H1 (cell line): ENCODE measurements at regions not wholly inside any gene's neighbourhood (a gene's known extent, or its start where the extent isn't known, plus 50 kb on each side); places are given as distances from the start of the nearest gene placed in this dataset.

Source experiments
- CTCF ChIA-PET: fragments of 300-600 bp; sonication (Branson Sonifier 250); formaldehyde crosslinking; loops from one replicate; lab custom pipeline; 2021; ENCODE audit not compliant: partially characterized antibody; lab: Charles Lee
- POLR2A ChIA-PET: fragments of 300-600 bp; sonication (Branson Sonifier 250); formaldehyde crosslinking; loops from one replicate; lab custom pipeline; 2021; ENCODE audit warnings: inconsistent platforms; ENCODE audit not compliant: partially characterized antibody; lab: Charles Lee
- DNase-seq, 2 experiments: peaks; one replicate each; pipeline versions ENCODE4 v3.0.0 to v3.0.0-alpha.2; 2010 to 2022; ENCODE audit warnings: low spot score in 2 of 2, low read depth in 1 of 2, mixed read lengths in 1 of 2
- FAIRE-seq: peaks from 2 replicates; lab custom pipeline; 2011; peaks lifted over from hg19 to GRCh38; lab: Jason Lieb, UNC
- H2AFZ ChIP-seq: 2 replicates; pipeline ENCODE4 v1.8.1; 2012; ENCODE audit warnings: low read length, inconsistent platforms
- H2AK5ac ChIP-seq: 2 replicates; pipeline ENCODE4 v1.6.1; 2013; ENCODE audit warnings: low read depth, low read length
- H2BK120ac ChIP-seq: replicated peaks from 2 replicates; pipeline ENCODE3; 2013; ENCODE audit warnings: low read depth, low read length, inconsistent platforms
- H2BK12ac ChIP-seq: 2 replicates; pipeline ENCODE4 v1.6.1; 2013; ENCODE audit warnings: low read depth, low read length
- H2BK15ac ChIP-seq: 2 replicates; pipeline ENCODE4 v1.6.1; 2013; ENCODE audit warnings: low read length
- H2BK20ac ChIP-seq: 2 replicates; pipeline ENCODE4 v1.6.1; 2013; ENCODE audit warnings: low read length
- H2BK5ac ChIP-seq: 2 replicates; pipeline ENCODE4 v1.6.1; 2013; ENCODE audit warnings: low read depth, low read length
- H3K14ac ChIP-seq: 2 replicates; pipeline ENCODE4 v1.6.1; 2013; ENCODE audit warnings: inconsistent platforms; ENCODE audit not compliant: insufficient read length
- H3K18ac ChIP-seq: 2 replicates; pipeline ENCODE4 v1.6.1; 2013; ENCODE audit warnings: low read length; ENCODE audit errors: extremely low read depth
- H3K23ac ChIP-seq: 2 replicates; pipeline ENCODE4 v1.6.1; 2013; ENCODE audit warnings: inconsistent platforms; ENCODE audit not compliant: insufficient read length
- H3K23me2 ChIP-seq: 2 replicates; pipeline ENCODE4 v1.6.1; 2013; ENCODE audit warnings: low read depth, low read length
- H3K27ac ChIP-seq: 2 replicates; pipeline ENCODE4 v1.6.1; 2011; ENCODE audit warnings: low read depth, low read length, inconsistent platforms
- H3K27me3 ChIP-seq, 4 experiments: replicated peaks in 1 of 4; 1 replicate in 1 of 4; 2 replicates in 3 of 4; pipeline versions ENCODE4 v1.6.1 to v1.8.1; 2011 to 2013; ENCODE audit warnings: low read length in 3 of 4, mild to moderate bottlenecking in 3 of 4, inconsistent platforms in 2 of 4, mixed read lengths in 2 of 4, moderate library complexity in 1 of 4; ENCODE audit not compliant: control insufficient read depth in 3 of 4, insufficient read depth in 3 of 4; ENCODE audit errors: extremely low read depth in 1 of 4
- H3K36me3 ChIP-seq, 4 experiments: 2 replicates each; pipeline versions ENCODE4 v1.6.1 to v1.8.1; 2011 to 2013; ENCODE audit warnings: mild to moderate bottlenecking in 4 of 4, low read length in 3 of 4, moderate library complexity in 2 of 4, control low read depth in 1 of 4, inconsistent platforms in 1 of 4; ENCODE audit not compliant: insufficient read depth in 4 of 4, control insufficient read depth in 2 of 4
- H3K4ac ChIP-seq: replicated peaks from 2 replicates; pipeline ENCODE3; 2013; ENCODE audit warnings: low read length, low read depth, mixed read lengths, inconsistent platforms; ENCODE audit not compliant: insufficient read length
- H3K4me1 ChIP-seq, 4 experiments: replicated peaks in 1 of 4; 1 replicate in 1 of 4; 2 replicates in 3 of 4; pipeline versions ENCODE4 v1.6.1 to v1.8.1; 2011 to 2013; ENCODE audit warnings: low read length in 3 of 4, inconsistent platforms in 2 of 4, mixed read lengths in 1 of 4; ENCODE audit not compliant: insufficient read depth in 4 of 4, control insufficient read depth in 3 of 4
- H3K4me2 ChIP-seq, 2 experiments: 2 replicates each; pipeline versions ENCODE4 v1.6.1 to v1.8.1; 2011 to 2013; ENCODE audit warnings: low read depth in 2 of 2, low read length in 2 of 2, control low read depth in 1 of 2, inconsistent platforms in 1 of 2, mild to moderate bottlenecking in 1 of 2; ENCODE audit not compliant: insufficient read depth in 1 of 2
- H3K4me3 ChIP-seq, 4 experiments: fragments of 200-600, 300-600 bp in 1 of 4; sonication (generic), shearing (Covaris generic), sonication (Bioruptor Twin) in 1 of 4; 2 replicates each; pipeline versions ENCODE4 v1.5.1 to v1.8.1; 2011 to 2016; ENCODE audit warnings: low read length in 4 of 4, low read depth in 3 of 4, control low read depth in 2 of 4, inconsistent platforms in 2 of 4, mild to moderate bottlenecking in 2 of 4, mixed read lengths in 1 of 4, moderate library complexity in 1 of 4; ENCODE audit not compliant: insufficient read depth in 2 of 4; ENCODE audit errors: extremely low read depth in 1 of 4
- H3K56ac ChIP-seq: replicated peaks from 2 replicates; pipeline ENCODE3; 2013; ENCODE audit warnings: low read depth, mild to moderate bottlenecking, mixed read lengths, low read length, inconsistent platforms; ENCODE audit not compliant: insufficient read length
- H3K79me1 ChIP-seq: 2 replicates; pipeline ENCODE4 v1.6.1; 2013; ENCODE audit warnings: low read depth, low read length, control low read depth
- H3K79me2 ChIP-seq, 2 experiments: 2 replicates each; pipeline versions ENCODE4 v1.6.1 to v1.8.1; 2012 to 2013; ENCODE audit warnings: low read length in 2 of 2, mild to moderate bottlenecking in 2 of 2, inconsistent platforms in 1 of 2; ENCODE audit not compliant: insufficient read depth in 2 of 2, control insufficient read depth in 1 of 2
- H3K9ac ChIP-seq, 4 experiments: replicated peaks in 1 of 4; 1 replicate in 1 of 4; 2 replicates in 3 of 4; pipeline versions ENCODE4 v1.6.1 to v1.8.1; 2011 to 2013; ENCODE audit warnings: low read depth in 3 of 4, low read length in 3 of 4, control low read depth in 2 of 4, mild to moderate bottlenecking in 2 of 4, moderate library complexity in 2 of 4, inconsistent platforms in 1 of 4; ENCODE audit errors: extremely low read depth in 1 of 4
- H3K9me3 ChIP-seq, 2 experiments: 2 replicates each; pipeline versions ENCODE4 v1.6.1 to v1.8.1; 2012 to 2013; ENCODE audit warnings: mild to moderate bottlenecking in 2 of 2, moderate library complexity in 2 of 2, control low read depth in 1 of 2, inconsistent platforms in 1 of 2, low read depth in 1 of 2, low read length in 1 of 2, mixed read lengths in 1 of 2; ENCODE audit not compliant: insufficient read depth in 2 of 2
- H4K20me1 ChIP-seq, 2 experiments: replicated peaks in 1 of 2; 2 replicates each; pipeline versions ENCODE3 to v1.8.1; 2011 to 2013; ENCODE audit warnings: inconsistent platforms in 2 of 2, low read length in 2 of 2, mild to moderate bottlenecking in 1 of 2; ENCODE audit not compliant: insufficient read depth in 2 of 2, control insufficient read depth in 1 of 2
- H4K5ac ChIP-seq: 2 replicates; pipeline ENCODE4 v1.6.1; 2013; ENCODE audit warnings: low read length, low read depth, mixed read lengths, inconsistent platforms; ENCODE audit not compliant: insufficient read length
- H4K8ac ChIP-seq: 2 replicates; pipeline ENCODE4 v1.8.0; 2013; ENCODE audit warnings: mild to moderate bottlenecking, moderate library complexity, low read length, inconsistent platforms; ENCODE audit not compliant: insufficient read depth; ENCODE audit errors: extremely low read depth
- H4K91ac ChIP-seq: replicated peaks from 2 replicates; pipeline ENCODE3; 2013; ENCODE audit warnings: low read length, mixed read lengths, inconsistent platforms; ENCODE audit not compliant: insufficient read length
- TBP ChIP-seq: IDR thresholded peaks from 2 replicates; pipeline ENCODE4 v1.6.1; 2011; ENCODE audit warnings: low read depth, low read length, improper control_type of control experiment
- WGBS, 2 experiments: shearing (Covaris generic) in 1 of 2; methylation state at CpG; one replicate each; pipeline versions ENCODE4 v1.1.6 to v1.1.7; 2013 to 2015; ENCODE audit warnings: low lambda C conversion rate in 2 of 2, mixed read lengths in 2 of 2, inconsistent platforms in 1 of 2, low coverage in 1 of 2, missing lambda C conversion rate in 1 of 2; ENCODE audit not compliant: insufficient replicate concordance in 2 of 2, insufficient coverage in 1 of 2, insufficient read length in 1 of 2; ENCODE audit errors: extremely low coverage in 1 of 2, missing lambda C conversion rate in 1 of 2; 5-methylcytosine and 5-hydroxymethylcytosine counted together

DNA sequence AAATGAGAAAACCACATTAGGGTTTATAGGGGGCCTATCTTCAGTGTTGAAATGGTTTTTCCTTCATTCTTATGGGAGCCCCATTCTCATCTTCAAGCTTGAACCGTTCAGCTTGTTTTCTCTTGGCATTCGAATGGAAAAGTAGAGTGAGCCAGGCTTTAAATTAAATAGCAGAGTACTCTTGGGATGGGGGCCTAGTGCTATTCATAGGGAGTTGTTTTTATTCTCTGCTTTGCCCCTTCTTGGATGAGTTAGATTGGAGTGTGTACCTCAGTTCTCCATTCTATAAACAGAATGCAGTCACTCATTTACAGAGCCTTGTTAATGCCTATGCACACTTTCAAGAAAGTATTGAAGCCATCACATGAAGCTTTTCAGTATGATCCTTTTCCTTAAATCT lies 127.9 kb downstream of the FAM170A start:
- H3K4me2 ChIP-seq, result no peak overlapping the region
- H2BK5ac ChIP-seq, result no peak overlapping the region
- H2AFZ ChIP-seq, result no peak overlapping the region
- no peaks in the 10 kb centered on the region for H3K4me1 ChIP-seq
- ChIA-PET CTCF (no interaction called here), POLR2A (interaction anchor here (1.4 kb wide), 1 partner anchor 23 kb away, joined by 3 read pairs; no protein-coding TSS in a partner anchor)
- DNase-seq (no peak), FAIRE-seq (no peak)
- H3K23ac ChIP-seq, result no peak overlapping the region
- no peak overlapping the region for H4K5ac ChIP-seq
- no peak overlapping the region for H3K18ac ChIP-seq
- H4K20me1 ChIP-seq, result no peaks in the 10 kb centered on the region
- H3K56ac ChIP-seq, result no peak overlapping the region
- H3K36me3 ChIP-seq, result no peaks in the 10 kb centered on the region
- H2AK5ac ChIP-seq, result no peak overlapping the region
- H4K91ac ChIP-seq, result no peak overlapping the region
- H3K9ac ChIP-seq, result no peak overlapping the region
- no peak overlapping the region for H2BK12ac ChIP-seq
- H3K4me3 ChIP-seq, result no peak overlapping the region
- H4K8ac ChIP-seq, result no peak overlapping the region
- WGBS, 2 experiments, result 80% methylated on average over 2 of the region's 2 CpGs; no CpG with 5 or more reads in 1 of the 2 experiments
- no peak overlapping the region for H2BK20ac ChIP-seq
- no peaks in the 10 kb centered on the region for H3K79me2 ChIP-seq
- H3K27me3 ChIP-seq, result no peaks in the 10 kb centered on the region; a peak in 1 of 7 replicates
- no peak overlapping the region for H3K27ac ChIP-seq
- TF ChIP-seq TBP, result no peak
- TF ChIP-seq, all 59 proteins: peak for 0
- Histone ChIP-seq H3K79me1 (no peaks in the 10 kb centered on the region), H3K4ac (no peak overlapping the region), H3K23me2 (peaks cover 1% of the 10 kb centered on the region; the same call in 1 of the 2 replicates), H2BK15ac (no peak overlapping the region), H3K14ac (no peak overlapping the region), H2BK120ac (no peak overlapping the region), H3K9me3 (no peaks in the 10 kb centered on the region)
